GM19397 (cell line): ENCODE measurements at regions not wholly inside any gene's neighbourhood (a gene's known extent, or its start where the extent isn't known, plus 50 kb on each side); places are given as distances from the start of the nearest gene placed in this dataset.

ENCODE experiments used
- ATAC-seq: cut with Tn5 transposase; IDR thresholded peaks from one replicate; pipeline ENCODE4 v1.9.1; 2021; ENCODE audit warnings: mild to moderate bottlenecking, moderate library complexity; ENCODE audit not compliant: unreplicated experiment

GRCh38 chr12:126144603-126145002 is 1079.4 kb downstream of the AACS start:
- ATAC-seq, result no peak

- no peak for ATAC-seq
Measured at GRCh38 chr12:126147321-126147720, 1082.1 kb downstream of the AACS start.

- no peak for ATAC-seq
Measured at GRCh38 chr12:126156806-126157574, 1091.8 kb downstream of the AACS start.

- ATAC-seq, result no peak
Measured at GRCh38 chr12:126157575-126157966, 1092.3 kb downstream of the AACS start.

DNA sequence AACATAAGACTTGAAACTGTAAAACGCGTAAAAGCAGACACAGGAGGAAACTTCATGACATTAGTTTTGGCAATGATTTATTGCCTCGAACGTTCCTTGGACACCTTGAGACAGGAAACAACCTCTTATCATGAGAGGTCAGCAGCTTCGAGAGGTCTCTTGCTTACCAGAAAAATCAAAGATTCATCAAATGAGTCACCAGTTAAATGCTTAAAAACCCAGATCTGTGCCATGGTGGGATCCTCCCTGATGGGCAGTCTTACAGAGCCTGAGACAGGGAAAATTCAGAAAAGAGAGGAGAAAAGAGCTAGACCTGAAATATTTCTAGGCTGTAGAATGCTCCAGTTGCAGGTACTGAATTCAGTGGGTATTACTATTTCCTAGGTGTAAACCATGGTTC is 1093.9 kb downstream of the AACS start:
- ATAC-seq, result no peak

GRCh38 chr12:126160912-126161311 is 1095.7 kb downstream of the AACS start:
- no peak for ATAC-seq

GRCh38 chr12:126163984-126164383 is 1098.7 kb downstream of the AACS start:
- no peak for ATAC-seq

DNA sequence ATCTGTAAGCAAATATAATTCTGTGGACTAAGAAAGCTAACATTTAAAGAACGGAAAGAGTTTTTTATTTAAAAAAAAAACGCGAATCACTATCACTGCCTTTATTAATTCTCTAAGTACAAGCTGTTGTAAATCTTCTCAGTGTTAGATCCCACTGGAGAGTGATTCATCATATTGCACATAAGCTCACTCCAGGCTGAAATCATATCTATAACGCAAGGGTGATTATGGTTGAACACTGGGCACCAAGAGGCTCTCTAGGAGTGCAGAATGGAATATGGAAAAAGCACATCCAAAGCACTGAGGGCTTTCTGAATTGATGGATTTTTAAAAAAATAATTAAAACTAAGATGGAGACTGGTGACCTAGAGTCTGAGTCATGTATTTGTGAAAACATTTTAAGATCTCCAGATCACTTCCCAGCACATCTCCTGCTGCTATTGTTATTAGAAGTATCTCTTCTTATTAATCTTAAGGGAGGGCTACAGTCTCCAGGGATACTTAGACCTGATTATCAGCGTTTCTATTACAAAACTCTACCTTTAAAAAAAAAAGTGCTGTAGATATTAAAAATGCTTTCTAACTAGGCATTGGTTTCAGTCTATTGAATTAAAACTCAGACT is 1106.8 kb downstream of the AACS start:
- no peak for ATAC-seq

DNA sequence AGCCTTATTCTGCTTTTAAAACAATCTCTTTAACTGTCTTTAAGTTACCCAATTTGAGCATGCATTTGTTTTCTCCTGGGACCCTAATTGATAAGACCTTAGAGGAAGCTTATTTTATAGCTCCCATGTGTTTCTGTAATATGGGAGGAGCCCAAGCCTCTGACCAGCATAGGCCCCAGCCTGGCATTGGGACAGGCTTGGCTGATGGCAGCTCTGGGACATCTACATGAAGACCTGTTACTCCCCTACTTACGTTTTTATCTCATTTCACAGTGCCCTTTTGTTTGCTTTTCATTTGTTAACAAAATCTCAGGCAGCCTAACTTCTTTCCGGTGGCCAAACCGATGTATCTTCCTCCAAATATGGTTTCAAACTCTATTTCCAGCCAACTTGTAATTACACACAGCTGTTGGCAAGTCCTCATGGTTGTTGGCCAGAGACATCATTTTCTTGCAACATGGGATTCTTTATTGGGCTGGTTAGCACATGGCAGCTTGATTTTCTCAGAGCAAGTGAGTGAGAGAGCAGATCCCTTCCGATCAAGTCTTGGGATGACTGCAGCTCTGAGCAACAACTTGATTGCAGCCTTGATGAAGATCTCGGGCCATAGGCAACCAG is 1117.5 kb downstream of the AACS start:
- ATAC-seq, result no peak

DNA sequence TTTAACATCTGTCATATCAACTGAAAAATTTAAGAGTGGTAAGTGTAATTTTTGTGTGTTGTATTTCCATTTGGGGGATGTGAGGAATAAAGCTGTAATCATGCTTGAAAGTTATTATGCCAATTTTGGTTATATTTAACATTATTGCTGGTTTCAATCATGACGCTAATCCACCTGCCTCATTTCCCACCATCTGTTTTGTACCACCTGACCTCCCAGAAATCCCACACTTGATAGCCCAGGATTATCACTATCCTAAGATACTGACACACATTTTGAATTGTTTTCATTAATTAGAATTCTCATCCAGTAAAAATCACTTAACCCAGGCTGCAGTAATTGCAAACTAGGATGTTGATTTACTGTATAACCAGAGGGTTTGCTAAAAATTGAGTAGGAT is 1119.8 kb downstream of the AACS start:
- ATAC-seq, result no peak

DNA sequence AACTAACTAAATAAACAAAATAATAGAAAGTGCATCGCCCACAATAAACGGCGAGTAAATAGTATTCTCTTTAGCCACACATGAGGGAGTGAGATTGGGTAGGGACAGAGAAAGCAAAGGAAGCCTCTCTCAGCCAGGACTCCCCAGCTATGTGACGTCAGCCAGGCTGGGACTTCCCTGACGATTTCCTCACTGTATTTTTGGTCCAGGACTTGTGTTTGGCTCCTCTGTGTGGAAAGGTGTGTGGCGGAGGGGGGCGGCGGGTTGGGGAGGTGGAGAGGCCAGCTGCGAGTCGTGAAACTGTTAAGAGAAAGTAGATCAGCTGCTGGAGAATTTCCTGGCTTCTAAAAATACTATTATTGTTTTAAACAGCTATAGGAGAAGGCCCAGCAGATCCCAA is 1124.6 kb downstream of the AACS start:
- ATAC-seq, result no peak

DNA sequence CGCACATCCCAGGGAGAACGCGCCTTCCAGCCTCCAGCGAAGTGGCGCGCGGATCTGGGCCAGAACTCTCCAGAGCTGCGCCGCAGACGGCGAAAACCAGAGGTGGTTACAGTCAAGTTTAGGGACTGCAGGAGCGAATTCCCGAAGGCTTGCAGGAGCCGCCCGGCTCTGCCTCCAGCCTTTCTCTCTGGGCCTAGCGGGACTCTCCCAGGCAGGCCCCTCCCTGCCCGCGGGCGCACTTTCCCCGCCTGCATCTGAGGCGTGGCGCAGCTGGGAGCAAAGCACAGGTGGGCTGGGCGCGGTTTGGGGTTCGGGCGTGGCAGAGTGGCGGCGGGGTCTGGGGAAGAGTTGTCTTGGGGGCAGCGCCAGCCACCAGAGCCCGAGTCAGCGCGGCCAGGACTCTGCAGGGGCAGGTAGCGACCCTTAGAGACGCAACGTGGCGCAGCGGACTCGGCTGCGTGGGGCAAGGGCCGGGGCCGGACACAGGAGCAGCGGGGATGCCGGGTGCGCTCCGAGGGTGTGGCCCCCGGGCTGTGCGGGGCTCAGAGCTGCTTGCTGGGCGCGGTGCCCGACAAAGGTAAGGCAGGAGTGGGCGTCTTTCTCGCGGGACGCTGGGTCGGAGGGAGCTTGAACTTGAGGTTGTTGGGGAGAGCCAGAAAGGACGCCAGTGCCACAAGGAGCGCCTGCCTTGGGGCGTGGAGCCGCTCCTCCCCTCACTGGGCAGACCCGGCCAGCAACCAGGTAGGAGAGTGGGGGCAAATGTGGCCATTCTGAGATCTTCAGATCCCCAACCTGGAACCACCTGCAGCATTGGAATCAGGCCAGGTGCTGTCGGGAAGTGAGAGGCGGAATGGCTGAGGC is 1126.0 kb downstream of the AACS start:
- ATAC-seq, result no peak

DNA sequence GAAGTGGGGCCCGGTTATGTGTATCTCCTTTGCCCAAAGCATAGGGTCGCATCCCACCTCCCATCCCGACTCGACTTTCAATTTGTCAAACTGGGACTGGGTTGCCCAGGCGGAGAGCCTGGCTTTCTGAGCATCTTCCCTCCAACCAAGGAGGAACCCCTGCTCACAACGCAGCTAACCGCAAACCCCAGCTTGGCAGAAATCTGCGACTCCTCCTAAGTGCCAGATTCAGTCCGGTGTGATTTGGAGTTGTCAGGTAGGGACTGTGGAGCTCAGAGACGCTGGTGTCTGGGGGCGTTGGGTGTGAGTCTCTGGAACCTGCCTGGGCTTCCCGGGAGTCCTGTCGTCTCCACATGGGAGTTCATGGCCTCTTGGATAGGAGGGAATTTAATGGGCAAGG is 1126.7 kb downstream of the AACS start:
- no peak for ATAC-seq

GRCh38 chr12:126193190-126193589 is 1128.0 kb downstream of the AACS start:
- no peak for ATAC-seq

GRCh38 chr12:126196263-126196662 is 1131.0 kb downstream of the AACS start:
- no peak for ATAC-seq

DNA sequence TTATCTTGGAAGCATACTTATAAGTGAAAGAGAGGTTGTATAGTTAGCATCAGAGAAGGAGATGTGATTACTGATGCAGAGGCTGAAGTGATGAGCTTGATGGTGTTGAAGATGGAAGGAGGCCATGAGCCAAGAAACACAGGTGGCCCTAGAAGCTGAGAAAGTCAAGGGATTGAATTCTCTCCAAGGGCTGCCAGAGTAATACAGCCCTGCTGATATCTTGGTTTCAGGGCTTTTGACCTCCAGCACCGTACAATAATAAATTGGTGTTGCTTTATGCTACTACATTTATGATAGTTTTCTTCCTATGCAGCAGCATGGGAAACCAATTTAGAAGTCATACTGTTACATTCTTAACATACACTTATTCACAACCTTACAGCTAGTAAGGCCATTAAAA is 1133.3 kb downstream of the AACS start:
- no peak for ATAC-seq

GRCh38 chr12:126198966-126199692 is 1133.9 kb downstream of the AACS start:
- no peak for ATAC-seq

GRCh38 chr12:126201981-126202537 is 1136.8 kb downstream of the AACS start:
- no peak for ATAC-seq

GRCh38 chr12:126204326-126204725 is 1139.1 kb downstream of the AACS start:
- ATAC-seq, result no peak

- no peak for ATAC-seq
Measured at GRCh38 chr12:126210026-126210425, 1144.8 kb downstream of the AACS start.
